ENCODE measurements at regions not wholly inside any gene's neighbourhood (a gene's known extent, or its start where the extent isn't known, plus 50 kb on each side); places are given as distances from the start of the nearest gene placed in this dataset.

GRCh38 chr4:124266721-124267120 is 445.8 kb downstream of the ANKRD50 start:
- TF ChIP-seq POLR2AphosphoS5 (IDR thresholded peaks at IDR 0.05; ENCODE audit: low read depth, low read length) (no peak), TAF1 (IDR thresholded peaks at IDR 0.05; ENCODE audit: borderline replicate concordance, low read depth, low read length) (no peak)

Measured in GM12892 (cell line).